Adrenal gland (tissue), 9 donors: ENCODE measurements at regions not wholly inside any gene's neighbourhood (a gene's known extent, or its start where the extent isn't known, plus 50 kb on each side); places are given as distances from the start of the nearest gene placed in this dataset.
A peak's percentile ranks its signal among the peaks of the same experiment; 100 is the strongest.

ENCODE experiments used
- DNase-seq, 7 donors: peaks; one replicate each; pipeline ENCODE4 v3.0.0-alpha.2; 2019 to 2020
- H3K27ac ChIP-seq, 5 donors: fragments of 200-600 bp; sonication (generic) in 4 of 5; 1 replicate in 3 of 5; 2 replicates in 2 of 5; pipeline versions ENCODE4 v1.5.1 to v1.8.0; 2016 to 2020; ENCODE audit warnings: mild to moderate bottlenecking in 1 of 5
- H3K27me3 ChIP-seq: fragments of 200-600 bp; 2 replicates; pipeline ENCODE4 v1.8.0; 2021
- H3K36me3 ChIP-seq, 2 donors: fragments of 200-600 bp; replicated peaks in 1 of 2; 1 replicate in 1 of 2; 2 replicates in 1 of 2; pipeline versions ENCODE4 v1.5.1 to v1.8.0; 2018 to 2022
- H3K4me1 ChIP-seq, 2 donors: fragments of 200-600 bp; replicated peaks in 1 of 2; 1 replicate in 1 of 2; 2 replicates in 1 of 2; pipeline versions ENCODE4 v1.5.1 to v1.8.0; 2018 to 2021
- H3K4me3 ChIP-seq, 4 donors: fragments of 200-600 bp; sonication (generic) in 3 of 4; one replicate each; pipeline ENCODE4 v1.5.1; 2016 to 2018
- H3K9me3 ChIP-seq, 3 donors: fragments of 200-600 bp; sonication (generic) in 1 of 3; replicated peaks in 1 of 3; 1 replicate in 2 of 3; 2 replicates in 1 of 3; pipeline versions ENCODE4 v1.5.1 to v1.8.0; 2016 to 2021
- CTCF ChIP-seq, 6 experiments: fragments of 450-650 bp in 4 of 6; fragments of 200-600 bp in 2 of 6; sonication (generic) in 1 of 6; IDR thresholded peaks; 1 replicate in 5 of 6; 2 replicates in 1 of 6; pipeline versions ENCODE4 v1.5.1 to v1.8.0; 2016 to 2021; ENCODE audit warnings: antibody characterized with exemption in 6 of 6, mild to moderate bottlenecking in 2 of 6, moderate library complexity in 1 of 6
- POLR2A ChIP-seq, 2 donors: fragments of 450-650 bp; IDR thresholded peaks; one replicate each; pipeline ENCODE4 v1.6.1; 2017; ENCODE audit warnings: antibody characterized with exemption in 2 of 2, mild to moderate bottlenecking in 2 of 2, moderate library complexity in 1 of 2
- WGBS, 4 donors: extraction: QIAGEN DNeasy Blood & Tissue Kit in 2 of 4; methylation state at CpG; one replicate each; pipeline versions ENCODE4 v1.1.5 to v1.1.7; 2013 to 2017; 5-methylcytosine and 5-hydroxymethylcytosine counted together
- intact Hi-C, 2 donors: fragments of 100-400 bp; cut with DNase I; formaldehyde crosslinking; loops; one replicate each; pipeline versions ENCODE4 v1.14.1 to v1.15.0; 2022 to 2023
- donor health status: healthy with polysubstance abuse.
- donor health status: Bipolar disorder and iron deficiency.
- donor health status: DM: yes; HTN: yes; CAD: no.
- donor health status: DM: no; HTN: no; CAD: no.
- donor health status: DM: no; HTN: no; CAD: no.

- no peaks in the 10 kb centered on the region for H3K27me3 ChIP-seq
- no peaks in the 10 kb centered on the region for H3K4me1 ChIP-seq
- WGBS, 4 donors, result 96 to 100% (median 98%) methylated on average over 3 of the region's 3 CpGs
- no peaks in the 10 kb centered on the region for H3K9me3 ChIP-seq
- TF ChIP-seq CTCF (IDR thresholded peaks at IDR 0.05), result no peak
- no peak for TF ChIP-seq POLR2A (IDR thresholded peaks at IDR 0.05)
- intact Hi-C loops, result no loop called here
- no peak overlapping the region for H3K27ac ChIP-seq
- H3K4me3 ChIP-seq, result no peak overlapping the region
- no peak for DNase-seq
- H3K36me3 ChIP-seq, result no peaks in the 10 kb centered on the region
These were observed 170.3 kb upstream of the BMP4 start for GRCh38 chr14:54126947-54127346.

GRCh38 chr14:54127526-54127925 lies 170.9 kb upstream of the BMP4 start:
- no peak for DNase-seq
- no peak for TF ChIP-seq POLR2A (IDR thresholded peaks at IDR 0.05)
- no peak for TF ChIP-seq CTCF (IDR thresholded peaks at IDR 0.05)
- Histone ChIP-seq H3K27ac (no peak overlapping the region), H3K36me3 (no peaks in the 10 kb centered on the region), H3K9me3 (no peaks in the 10 kb centered on the region), H3K27me3 (no peaks in the 10 kb centered on the region), H3K4me3 (no peak overlapping the region), H3K4me1 (no peaks in the 10 kb centered on the region)
- WGBS, 4 donors, result 22 to 61% (median 38%) methylated on average over 2 of the region's 2 CpGs
- intact Hi-C loops, result no loop called here

- no peak for TF ChIP-seq POLR2A (IDR thresholded peaks at IDR 0.05)
- intact Hi-C loops, result no loop called here
- 73 to 76% (median 75%) methylated on average over 5 of the region's 5 CpGs for WGBS, 4 donors
These were observed 173.4 kb upstream of the BMP4 start for GRCh38 chr14:54129850-54130640.

GRCh38 chr14:54132496-54132895 lies 175.9 kb upstream of the BMP4 start:
- no peaks in the 10 kb centered on the region for H3K4me1 ChIP-seq
- H3K4me3 ChIP-seq, result no peak overlapping the region
- no peaks in the 10 kb centered on the region for H3K9me3 ChIP-seq
- TF ChIP-seq CTCF (IDR thresholded peaks at IDR 0.05) (no peak), POLR2A (IDR thresholded peaks at IDR 0.05) (no peak)
- intact Hi-C loops, result no loop called here
- no peak overlapping the region for H3K27ac ChIP-seq
- 89 to 93% (median 91%) methylated on average over 3 of the region's 3 CpGs for WGBS, 4 donors
- no peak for DNase-seq
- H3K36me3 ChIP-seq, result no peaks in the 10 kb centered on the region
- H3K27me3 ChIP-seq, result no peaks in the 10 kb centered on the region

More at GRCh38 chr14:54129850-54130640, 173.4 kb upstream of the BMP4 start:
- H3K36me3 ChIP-seq, result no peaks in the 10 kb centered on the region
- no peak overlapping the region for H3K27ac ChIP-seq
- no peaks in the 10 kb centered on the region for H3K4me1 ChIP-seq
- no peak overlapping the region for H3K4me3 ChIP-seq
- H3K27me3 ChIP-seq, result no peaks in the 10 kb centered on the region
- no peak for DNase-seq
- H3K9me3 ChIP-seq, result no peaks in the 10 kb centered on the region

GRCh38 chr14:54133896-54134295 lies 177.3 kb upstream of the BMP4 start:
- H3K4me3 ChIP-seq, result no peak overlapping the region
- H3K9me3 ChIP-seq, result no peaks in the 10 kb centered on the region
- DNase-seq, result peak in 5 of 7 donors; percentile 19 to 37 (median 34)
- H3K27ac ChIP-seq, result no peak overlapping the region
- no peaks in the 10 kb centered on the region for H3K27me3 ChIP-seq
- H3K4me1 ChIP-seq, result no peaks in the 10 kb centered on the region
- intact Hi-C loops, result no loop called here
- WGBS, 4 donors, result 54 to 74% (median 68%) methylated on average over 3 of the region's 3 CpGs
- TF ChIP-seq CTCF (IDR thresholded peaks at IDR 0.05) (no peak), POLR2A (IDR thresholded peaks at IDR 0.05) (no peak)
- no peaks in the 10 kb centered on the region for H3K36me3 ChIP-seq
